ENCODE measurements at regions not wholly inside any gene's neighbourhood (a gene's known extent, or its start where the extent isn't known, plus 50 kb on each side); places are given as distances from the start of the nearest gene placed in this dataset.

DNA sequence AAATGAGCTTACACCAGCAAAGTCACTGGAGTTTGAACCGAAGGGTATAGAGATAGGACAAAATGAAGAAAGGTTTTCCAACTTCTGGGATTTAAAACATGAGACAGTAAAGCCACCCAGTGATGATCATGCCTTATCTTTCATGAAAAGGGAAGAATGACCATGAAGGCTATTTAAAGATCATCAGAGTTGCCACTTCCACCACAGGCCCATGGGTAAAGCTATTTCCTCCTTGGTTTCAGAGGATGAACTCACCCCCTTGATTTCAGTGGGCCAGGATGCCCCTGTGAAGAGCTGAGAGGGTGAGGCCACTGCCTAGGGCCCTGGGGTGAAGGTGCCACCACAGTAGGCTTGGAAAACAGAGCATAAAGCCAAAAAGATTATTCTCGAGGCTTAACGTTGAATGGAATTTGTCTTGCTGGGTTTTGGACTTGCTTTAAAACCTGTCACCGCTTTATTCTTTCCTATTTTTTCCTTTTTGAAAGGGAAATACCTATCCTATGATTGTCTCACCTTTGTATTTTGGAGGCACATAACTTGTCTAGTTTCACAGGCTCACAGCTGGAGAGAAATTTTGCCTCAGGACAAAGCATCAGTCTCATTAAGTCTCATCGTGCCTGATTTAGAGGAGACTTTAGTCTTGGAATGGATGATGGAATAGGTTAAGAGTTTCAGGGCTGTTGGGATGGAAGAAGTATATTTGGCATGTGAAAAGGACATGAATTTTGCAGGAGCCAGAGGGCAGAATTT lies 254.0 kb downstream of the SNCA start:
- TF ChIP-seq ETV6 (conservative IDR thresholded peaks at IDR 0.05 in 1 of 2, IDR thresholded peaks at IDR 0.05 in 1 of 2; ENCODE audit: borderline replicate concordance in 1 of 2, low read depth in 1 of 2) (no peak), CEBPB (IDR thresholded peaks at IDR 0.05; ENCODE audit: borderline replicate concordance in 1 of 2, low read depth in 2 of 2, low read length in 2 of 2) (no peak), NRF1 (conservative IDR thresholded peaks at IDR 0.05; ENCODE audit: low read depth, low read length) (no peak), TBL1XR1 (IDR thresholded peaks at IDR 0.05; ENCODE audit: low read depth, low read length) (no peak), KLF5 (IDR thresholded peaks at IDR 0.05; ENCODE audit: partially characterized antibody) (no peak), SPI1 (IDR thresholded peaks at IDR 0.05; ENCODE audit: borderline replicate concordance, insufficient read depth, low read depth, low read length) (no peak)
- TF ChIP-seq, protein P1, sequence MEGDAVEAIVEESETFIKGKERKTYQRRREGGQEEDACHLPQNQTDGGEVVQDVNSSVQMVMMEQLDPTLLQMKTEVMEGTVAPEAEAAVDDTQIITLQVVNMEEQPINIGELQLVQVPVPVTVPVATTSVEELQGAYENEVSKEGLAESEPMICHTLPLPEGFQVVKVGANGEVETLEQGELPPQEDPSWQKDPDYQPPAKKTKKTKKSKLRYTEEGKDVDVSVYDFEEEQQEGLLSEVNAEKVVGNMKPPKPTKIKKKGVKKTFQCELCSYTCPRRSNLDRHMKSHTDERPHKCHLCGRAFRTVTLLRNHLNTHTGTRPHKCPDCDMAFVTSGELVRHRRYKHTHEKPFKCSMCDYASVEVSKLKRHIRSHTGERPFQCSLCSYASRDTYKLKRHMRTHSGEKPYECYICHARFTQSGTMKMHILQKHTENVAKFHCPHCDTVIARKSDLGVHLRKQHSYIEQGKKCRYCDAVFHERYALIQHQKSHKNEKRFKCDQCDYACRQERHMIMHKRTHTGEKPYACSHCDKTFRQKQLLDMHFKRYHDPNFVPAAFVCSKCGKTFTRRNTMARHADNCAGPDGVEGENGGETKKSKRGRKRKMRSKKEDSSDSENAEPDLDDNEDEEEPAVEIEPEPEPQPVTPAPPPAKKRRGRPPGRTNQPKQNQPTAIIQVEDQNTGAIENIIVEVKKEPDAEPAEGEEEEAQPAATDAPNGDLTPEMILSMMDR (IDR thresholded peaks at IDR 0.05 in 2 of 3, conservative IDR thresholded peaks at IDR 0.05 in 1 of 3; ENCODE audit: control insufficient read depth in 2 of 3, extremely low read depth in 1 of 3, insufficient read depth in 1 of 3, low read depth in 3 of 3, low read length in 3 of 3): no peak
- TF ChIP-seq, protein P2, sequence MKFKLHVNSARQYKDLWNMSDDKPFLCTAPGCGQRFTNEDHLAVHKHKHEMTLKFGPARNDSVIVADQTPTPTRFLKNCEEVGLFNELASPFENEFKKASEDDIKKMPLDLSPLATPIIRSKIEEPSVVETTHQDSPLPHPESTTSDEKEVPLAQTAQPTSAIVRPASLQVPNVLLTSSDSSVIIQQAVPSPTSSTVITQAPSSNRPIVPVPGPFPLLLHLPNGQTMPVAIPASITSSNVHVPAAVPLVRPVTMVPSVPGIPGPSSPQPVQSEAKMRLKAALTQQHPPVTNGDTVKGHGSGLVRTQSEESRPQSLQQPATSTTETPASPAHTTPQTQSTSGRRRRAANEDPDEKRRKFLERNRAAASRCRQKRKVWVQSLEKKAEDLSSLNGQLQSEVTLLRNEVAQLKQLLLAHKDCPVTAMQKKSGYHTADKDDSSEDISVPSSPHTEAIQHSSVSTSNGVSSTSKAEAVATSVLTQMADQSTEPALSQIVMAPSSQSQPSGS (IDR thresholded peaks at IDR 0.05; ENCODE audit: low read length): no peak
